HG03139 (cell line): ENCODE measurements at regions not wholly inside any gene's neighbourhood (a gene's known extent, or its start where the extent isn't known, plus 50 kb on each side); places are given as distances from the start of the nearest gene placed in this dataset.
A peak's percentile ranks its signal among the peaks of the same experiment; 100 is the strongest.

Experiments
- ATAC-seq: cut with Tn5 transposase; IDR thresholded peaks from one replicate; pipeline ENCODE4 v1.9.1; 2021; ENCODE audit not compliant: unreplicated experiment

DNA sequence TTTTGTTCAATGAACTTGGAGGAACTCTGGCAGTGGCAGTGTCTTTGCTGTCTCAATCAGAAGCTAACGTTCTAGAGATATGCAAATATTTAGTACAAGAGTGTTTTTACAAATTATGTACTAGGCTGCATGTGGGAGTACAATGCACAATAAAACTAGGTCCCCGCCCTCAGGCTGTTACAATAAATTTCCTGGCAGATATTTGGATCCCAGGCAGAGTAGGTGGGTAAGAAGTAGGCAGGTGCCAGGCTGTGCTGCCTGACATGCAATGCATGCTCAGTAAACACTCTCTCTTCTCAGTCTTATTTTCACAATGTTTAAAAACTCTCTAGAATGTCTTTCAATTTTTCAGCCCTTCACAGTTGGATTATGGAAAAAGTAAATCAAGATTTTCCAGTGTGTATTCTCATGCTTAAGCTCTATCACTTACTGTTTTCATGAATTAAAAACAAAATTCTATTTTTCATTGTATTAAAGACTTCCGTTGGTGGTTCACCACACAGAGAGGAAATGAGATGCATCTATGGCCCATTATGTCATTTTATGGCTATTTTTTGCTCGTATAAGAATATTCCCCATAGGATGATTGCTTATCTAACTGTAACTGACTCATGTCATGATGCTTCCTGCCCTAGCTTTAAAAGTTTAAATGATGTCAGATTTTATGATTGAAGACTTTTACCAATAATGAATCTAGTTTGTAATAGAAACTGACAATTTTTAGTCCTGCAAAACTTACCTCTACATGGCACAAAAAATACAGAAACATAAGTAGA lies 346.1 kb downstream of the RND3 start:
- ATAC-seq: no peak

DNA sequence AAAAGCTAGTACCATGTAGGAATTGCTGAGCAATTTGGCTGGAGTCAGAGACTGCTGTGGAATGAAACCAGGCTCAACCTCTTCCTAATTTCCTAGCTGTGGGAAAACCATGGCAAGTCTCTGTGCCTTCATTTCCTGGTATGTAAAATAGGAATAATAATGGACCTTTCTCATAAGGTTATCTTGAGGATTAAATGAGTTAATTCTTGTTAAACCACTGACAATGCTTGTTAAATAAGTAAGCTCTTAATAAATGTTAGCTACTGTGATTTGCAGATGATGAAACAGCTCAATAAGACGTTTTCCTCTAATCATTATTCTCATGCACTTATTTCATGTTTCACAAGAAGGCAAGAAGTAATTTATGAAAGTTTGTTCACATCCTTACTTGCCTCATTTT lies 346.7 kb downstream of the RND3 start:
- no peak for ATAC-seq

- ATAC-seq: no peak
Observed at GRCh38 chr2:150138587-150138986, 348.9 kb downstream of the RND3 start.

DNA sequence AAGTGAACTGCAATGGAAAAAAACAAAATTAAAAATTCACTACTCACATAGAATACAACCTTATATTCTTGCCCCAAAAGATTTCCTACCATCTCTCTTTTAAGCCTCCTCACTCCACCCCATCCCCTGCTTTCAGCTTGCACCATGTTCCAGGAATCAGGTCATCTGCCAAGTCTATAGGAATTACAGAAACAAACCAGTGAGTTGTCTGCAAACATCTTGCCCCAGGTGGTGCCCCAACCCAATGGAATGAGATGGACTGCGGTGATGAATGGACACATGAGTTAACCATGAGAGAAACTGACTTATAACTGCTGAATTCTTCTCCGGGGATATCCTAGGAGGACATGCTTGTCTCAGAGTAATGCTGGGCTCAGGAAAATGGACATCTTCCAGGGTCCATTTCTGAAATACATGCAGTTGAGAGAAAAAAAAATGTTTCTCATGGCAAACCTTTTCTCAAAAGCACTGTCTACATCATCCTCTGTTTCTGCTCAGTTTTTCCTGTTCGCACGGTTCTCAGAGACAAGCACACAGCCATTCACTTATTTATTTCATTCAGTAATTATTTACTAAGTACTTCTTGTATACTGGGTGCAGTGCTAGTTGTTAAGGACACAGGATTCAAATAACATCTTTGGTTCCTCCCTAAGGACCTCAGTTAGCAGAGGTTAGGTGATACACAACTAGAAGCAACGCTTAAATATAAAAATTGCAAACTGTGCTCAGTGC lies 350.0 kb downstream of the RND3 start:
- no peak for ATAC-seq

- ATAC-seq: no peak
Observed at GRCh38 chr2:150136893-150137292, 350.6 kb downstream of the RND3 start.

DNA sequence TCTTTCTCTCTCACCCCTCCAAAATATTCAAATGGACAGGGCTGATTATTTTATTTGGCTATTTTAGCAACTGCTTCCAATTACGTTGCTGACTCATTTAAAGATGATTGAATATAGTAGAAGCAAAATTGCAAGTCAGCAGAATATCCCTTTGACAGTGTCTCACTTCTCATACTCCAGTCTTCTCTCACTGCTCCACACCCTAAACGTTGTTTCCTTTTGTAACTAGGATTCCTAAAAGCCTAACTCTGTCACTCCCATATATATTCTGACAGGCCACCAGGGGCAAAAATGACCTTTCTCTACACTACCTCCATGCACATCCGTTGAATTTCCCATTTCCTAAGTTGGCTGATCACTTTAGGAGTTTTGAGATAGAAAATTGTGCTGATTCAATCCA lies 351.1 kb downstream of the RND3 start:
- ATAC-seq: no peak

DNA sequence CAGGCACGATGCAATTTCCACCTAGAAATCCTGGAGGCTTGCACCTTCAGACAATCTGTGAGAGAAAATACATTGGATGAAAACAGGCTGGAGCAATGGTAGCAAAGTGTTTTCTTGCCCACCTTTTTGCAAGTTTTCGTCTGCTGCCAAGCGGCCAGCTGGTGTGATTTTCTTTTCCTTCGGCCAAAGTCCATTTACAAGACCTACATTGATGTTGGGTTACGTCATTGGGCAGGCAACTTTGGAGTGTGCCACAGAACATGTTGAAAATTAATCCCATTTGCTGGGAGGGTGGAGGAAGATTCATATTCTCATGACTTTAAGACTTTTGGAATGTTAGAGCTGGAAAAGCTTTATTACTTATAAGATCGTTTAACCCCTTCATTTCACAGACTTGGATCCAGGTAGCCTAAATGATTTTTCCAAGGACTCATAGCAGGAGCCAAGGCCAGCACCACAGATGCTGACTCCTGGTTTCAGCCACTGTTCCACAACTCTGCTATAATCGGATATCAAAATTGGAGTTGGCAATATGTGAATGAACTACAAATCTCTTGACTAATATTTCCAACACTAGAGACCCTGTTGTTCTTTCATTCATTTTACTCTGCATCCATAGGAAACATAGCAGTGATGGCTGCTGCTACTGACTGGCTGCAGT lies 352.1 kb downstream of the RND3 start:
- no peak for ATAC-seq

GRCh38 chr2:150134223-150134857 lies 353.1 kb downstream of the RND3 start:
- ATAC-seq: no peak

DNA sequence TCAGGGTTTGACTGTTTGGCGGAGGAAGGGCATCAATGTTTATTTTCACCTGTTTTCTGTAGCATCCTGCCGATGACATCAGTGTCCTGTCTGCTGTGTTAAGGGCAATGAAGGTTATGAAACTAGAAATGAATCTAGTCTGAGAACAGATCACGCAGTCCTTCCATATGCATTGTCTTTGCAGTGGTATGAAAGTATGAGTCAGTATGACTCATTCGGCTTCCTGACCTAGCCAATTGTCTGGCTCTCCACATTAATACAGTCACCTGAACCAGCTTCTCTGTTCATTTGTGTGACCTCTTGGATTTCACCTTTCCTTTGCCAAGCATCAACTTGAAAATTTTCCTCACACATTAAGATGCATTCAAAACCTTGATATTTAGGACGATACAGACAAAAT lies 353.8 kb downstream of the RND3 start:
- peak; percentile 84 for ATAC-seq

- no peak for ATAC-seq
Observed at GRCh38 chr2:150129921-150130575, 357.4 kb downstream of the RND3 start.

DNA sequence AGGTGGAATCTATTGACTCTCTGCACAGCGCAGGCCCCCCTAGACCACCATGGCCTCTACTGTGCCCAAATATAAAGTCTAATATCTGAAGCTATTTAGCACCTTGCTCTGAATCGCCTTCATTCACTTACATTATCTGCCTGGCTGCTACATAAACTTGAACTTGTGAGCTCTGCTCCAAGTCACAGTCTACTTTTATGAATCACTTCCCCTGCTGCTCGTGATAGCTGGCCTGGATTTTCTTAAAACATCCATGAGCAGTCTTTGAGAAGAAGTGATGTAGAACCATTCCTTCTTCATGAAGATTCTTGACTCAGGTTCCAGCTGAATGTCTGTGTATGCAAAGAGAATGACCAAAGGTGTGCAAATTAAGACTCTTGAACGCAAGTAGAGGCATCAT lies 359.5 kb downstream of the RND3 start:
- ATAC-seq: no peak

- no peak for ATAC-seq
Observed at GRCh38 chr2:150127346-150127990, 360.0 kb downstream of the RND3 start.

- no peak for ATAC-seq
Observed at GRCh38 chr2:150126839-150127238, 360.6 kb downstream of the RND3 start.

DNA sequence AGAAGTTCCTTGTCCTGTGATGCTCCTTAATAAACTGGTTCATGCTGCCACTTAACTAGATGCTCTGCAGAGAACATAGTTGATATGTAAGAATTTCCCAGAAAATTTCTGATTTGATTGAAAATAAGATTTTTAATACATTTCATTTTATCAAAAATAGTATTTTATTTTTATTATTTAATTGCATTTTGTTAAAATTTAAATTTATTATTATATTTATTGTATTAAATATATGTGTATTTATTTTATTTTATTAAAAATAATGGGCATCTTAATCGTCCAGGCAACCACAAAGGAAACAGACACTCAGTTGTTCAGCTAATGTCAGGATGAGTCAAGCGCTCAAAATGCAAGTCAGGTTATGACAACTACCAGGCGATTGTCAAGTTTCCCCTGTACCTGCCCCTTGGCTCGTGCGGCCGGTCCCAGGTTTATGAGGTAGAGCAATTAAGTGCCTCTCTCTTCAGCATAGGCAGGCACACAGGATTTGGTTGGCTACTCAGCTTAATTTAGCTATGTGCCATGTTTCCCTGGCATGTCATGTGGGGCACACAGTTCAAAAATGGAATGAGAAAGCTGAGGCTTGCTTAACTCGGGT lies 361.2 kb downstream of the RND3 start:
- no peak for ATAC-seq

DNA sequence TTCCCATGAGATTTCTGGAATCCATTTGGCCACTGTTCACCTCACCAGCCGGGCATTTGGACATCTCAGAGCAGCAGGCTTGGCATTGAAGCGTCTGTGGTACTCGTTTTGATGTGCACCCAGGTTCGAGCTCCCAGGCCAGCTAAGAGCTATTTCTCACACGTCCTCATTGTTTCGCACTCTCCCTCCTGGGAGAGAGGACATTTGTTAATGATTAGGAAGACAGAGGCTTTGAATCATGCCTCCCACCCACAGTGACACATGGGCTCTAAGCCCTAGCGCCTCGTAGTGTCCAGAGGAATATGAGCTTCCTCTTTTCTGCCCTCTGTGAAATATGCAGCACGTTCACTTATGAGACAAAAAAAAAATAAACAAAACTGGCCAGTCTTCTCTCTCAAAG lies 361.8 kb downstream of the RND3 start:
- no peak for ATAC-seq

DNA sequence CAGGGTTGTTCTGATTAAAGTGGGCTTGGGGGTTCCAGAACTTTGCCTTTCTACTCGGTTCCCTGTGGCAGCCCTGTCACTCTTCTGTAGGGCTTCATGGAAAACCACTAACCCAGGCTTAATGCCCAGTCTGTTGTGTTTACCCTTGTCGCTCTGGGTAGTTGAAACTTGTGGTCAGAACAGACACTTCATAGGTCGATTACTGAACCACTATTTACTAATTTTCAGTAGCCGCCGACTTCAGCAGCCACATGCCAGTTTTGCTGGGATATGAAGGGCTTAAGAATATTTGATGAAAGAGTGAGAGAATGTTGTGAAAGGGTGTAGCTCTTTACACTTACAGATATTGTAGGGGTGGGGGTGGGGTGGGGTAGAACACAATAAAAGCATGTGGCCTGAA lies 362.3 kb downstream of the RND3 start:
- no peak for ATAC-seq

GRCh38 chr2:150124739-150125138 lies 362.7 kb downstream of the RND3 start:
- no peak for ATAC-seq

DNA sequence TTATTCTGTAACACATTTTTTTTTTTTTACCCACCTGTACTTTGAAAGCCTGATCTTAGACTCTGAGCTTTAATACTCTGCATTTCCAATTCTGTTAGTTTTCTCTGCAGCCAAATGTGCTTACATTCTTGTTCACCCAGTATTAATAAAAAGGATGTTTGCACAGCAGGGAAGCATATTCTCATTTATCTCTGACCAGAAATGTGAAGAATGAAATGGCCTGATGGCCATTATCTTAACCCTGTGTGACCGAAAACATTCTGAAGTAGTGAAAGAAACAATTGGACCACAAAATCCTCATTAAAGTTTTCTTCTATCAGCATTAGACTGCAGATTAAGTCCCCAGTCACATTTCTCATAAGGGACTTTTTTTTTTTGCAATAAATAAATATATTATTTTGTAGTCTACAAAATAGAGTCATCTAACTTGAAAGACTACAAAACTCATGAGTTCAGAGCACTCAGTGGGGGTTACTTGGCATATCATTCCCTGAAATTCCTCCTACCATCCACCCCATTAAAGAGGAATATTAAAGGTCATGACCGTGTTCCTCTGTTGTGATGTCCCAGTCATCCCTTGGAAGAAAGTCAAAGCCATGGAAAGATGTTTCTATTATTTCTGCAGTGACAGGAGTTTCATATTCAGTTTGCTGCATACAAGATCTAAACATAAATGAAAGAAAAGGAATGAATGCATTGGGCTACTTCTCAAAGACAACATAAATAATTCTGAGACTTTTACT lies 364.4 kb downstream of the RND3 start:
- ATAC-seq: no peak

- ATAC-seq: no peak
Observed at GRCh38 chr2:150122156-150122555, 365.3 kb downstream of the RND3 start.
